GM23338 (cell line): ENCODE measurements at regions not wholly inside any gene's neighbourhood (a gene's known extent, or its start where the extent isn't known, plus 50 kb on each side); places are given as distances from the start of the nearest gene placed in this dataset.

Source experiments
- ATAC-seq: fragments of 200-7000 bp; cut with Tn5 transposase; 3 replicates; pipeline ENCODE4 v1.9.1; 2020
- DNase-seq: peaks from one replicate; pipeline ENCODE4 v3.0.0-alpha.2; 2015; ENCODE audit warnings: low spot score
- H2AFZ ChIP-seq: fragments of 200-600 bp; sonication (generic); 2 replicates; pipeline ENCODE4 v1.8.0; 2016; ENCODE audit warnings: antibody characterized with exemption, mild to moderate bottlenecking, moderate library complexity
- H3F3A ChIP-seq: fragments of 200-600 bp; sonication (generic); replicated peaks from 2 replicates; pipeline ENCODE4 v1.8.0; 2017; ENCODE audit warnings: antibody characterized with exemption, mixed run types, low read depth
- H3K27ac ChIP-seq: fragments of 200-600 bp; sonication (generic); 2 replicates; pipeline ENCODE4 v1.6.1; 2016; ENCODE audit warnings: low read depth
- H3K27me3 ChIP-seq: fragments of 200-600 bp; sonication (generic); 2 replicates; pipeline ENCODE4 v1.8.0; 2016; ENCODE audit warnings: mild to moderate bottlenecking, mixed run types, moderate library complexity; ENCODE audit not compliant: insufficient read depth
- H3K36me3 ChIP-seq: fragments of 200-600 bp; sonication (generic); 2 replicates; pipeline ENCODE4 v1.8.0; 2016; ENCODE audit warnings: mild to moderate bottlenecking; ENCODE audit not compliant: insufficient read depth
- H3K4me1 ChIP-seq: fragments of 200-600 bp; sonication (generic); 2 replicates; pipeline ENCODE4 v1.8.0; 2016; ENCODE audit warnings: mild to moderate bottlenecking, moderate library complexity; ENCODE audit not compliant: insufficient read depth
- H3K4me2 ChIP-seq: fragments of 200-600 bp; sonication (generic); 2 replicates; pipeline ENCODE4 v1.7.1; 2017; ENCODE audit warnings: mixed run types
- H3K4me3 ChIP-seq: fragments of 200-600 bp; sonication (generic); 2 replicates; pipeline ENCODE4 v1.6.1; 2016; ENCODE audit warnings: mixed run types
- H3K79me2 ChIP-seq: fragments of 200-600 bp; sonication (generic); replicated peaks from 2 replicates; pipeline ENCODE4 v1.8.0; 2017; ENCODE audit warnings: mild to moderate bottlenecking; ENCODE audit not compliant: insufficient read depth
- H3K9me2 ChIP-seq: fragments of 200-600 bp; sonication (generic); 2 replicates; pipeline ENCODE4 v1.8.0; 2017; ENCODE audit not compliant: insufficient read depth
- H4K20me1 ChIP-seq: fragments of 200-600 bp; sonication (generic); replicated peaks from 2 replicates; pipeline ENCODE4 v1.8.0; 2017; ENCODE audit warnings: mild to moderate bottlenecking; ENCODE audit not compliant: insufficient read depth
- H3K27ac Mint-ChIP-seq: 2 replicates; pipeline ENCODE4 v1.8.0; 2020; ENCODE audit warnings: inconsistent platforms, mild to moderate bottlenecking, moderate library complexity, mixed read lengths
- H3K27me3 Mint-ChIP-seq: 3 replicates; pipeline ENCODE4 v1.8.0; 2022; ENCODE audit warnings: low read depth, mild to moderate bottlenecking, moderate library complexity, mixed read lengths, inconsistent platforms; ENCODE audit not compliant: insufficient read depth, poor library complexity
- H3K36me3 Mint-ChIP-seq: 3 replicates; pipeline ENCODE4 v1.8.0; 2021; ENCODE audit warnings: low read depth, mild to moderate bottlenecking, inconsistent platforms, moderate library complexity, mixed read lengths
- H3K4me1 Mint-ChIP-seq: 3 replicates; pipeline ENCODE4 v1.8.0; 2020; ENCODE audit warnings: mild to moderate bottlenecking, inconsistent platforms, mixed read lengths
- H3K4me3 Mint-ChIP-seq: 3 replicates; pipeline ENCODE4 v1.8.0; 2021; ENCODE audit warnings: moderate library complexity, mild to moderate bottlenecking, inconsistent platforms, mixed read lengths
- H3K9me3 Mint-ChIP-seq: 3 replicates; pipeline ENCODE4 v1.8.0; 2020; ENCODE audit warnings: moderate library complexity, mild to moderate bottlenecking, inconsistent platforms, mixed read lengths
- EZH2phosphoT487 ChIP-seq: fragments of 200-600 bp; sonication (generic); IDR thresholded peaks from one replicate; pipeline ENCODE4 v1.8.1; 2018; ENCODE audit warnings: antibody characterized with exemption; ENCODE audit not compliant: unreplicated experiment
- JUNB ChIP-seq: IDR thresholded peaks from one replicate; pipeline ENCODE4 v1.6.1; 2016; ENCODE audit warnings: antibody characterized with exemption; ENCODE audit not compliant: unreplicated experiment
- NANOG ChIP-seq: IDR thresholded peaks from 2 replicates; pipeline ENCODE4 v1.6.1; 2016; ENCODE audit warnings: antibody characterized with exemption, borderline replicate concordance
- POLR2AphosphoS5 ChIP-seq: IDR thresholded peaks from 2 replicates; pipeline ENCODE4 v1.6.1; 2016; ENCODE audit warnings: antibody characterized with exemption, low read depth
- STAT1 ChIP-seq: IDR thresholded peaks from one replicate; pipeline ENCODE4 v1.6.1; 2016; ENCODE audit warnings: antibody characterized with exemption; ENCODE audit not compliant: unreplicated experiment
- ZNF114 ChIP-seq: fragments of 250-450 bp; sonication (Bioruptor Pico); IDR thresholded peaks from 2 replicates; pipeline ENCODE4 v1.5.0; 2020; ENCODE audit warnings: mild to moderate bottlenecking, moderate library complexity
- ZNF462 ChIP-seq: fragments of 250-450 bp; sonication (Bioruptor Pico); IDR thresholded peaks from 2 replicates; pipeline ENCODE4 v1.5.0; 2020; ENCODE audit warnings: mild to moderate bottlenecking, moderate library complexity

- H3K9me2 ChIP-seq, result no peaks in the 10 kb centered on the region
- Mint-ChIP-seq H3K4me1 (peaks cover 22% of the 10 kb centered on the region), H3K4me3 (no peak overlapping the region), H3K36me3 (no peaks in the 10 kb centered on the region), H3K27ac (no peak overlapping the region), H3K9me3 (peaks cover 3% of the 10 kb centered on the region; the same call in 2 of the 3 replicates), H3K27me3 (peaks cover 3% of the 10 kb centered on the region)
- H3K27ac ChIP-seq, result no peak overlapping the region
- no peaks in the 10 kb centered on the region for H3K27me3 ChIP-seq
- no peaks in the 10 kb centered on the region for H4K20me1 ChIP-seq
- H3K4me3 ChIP-seq, result no peak overlapping the region
- no peak for DNase-seq
- H3K4me2 ChIP-seq, result no peak overlapping the region
- no peak overlapping the region for H2AFZ ChIP-seq
- no peaks in the 10 kb centered on the region for H3K79me2 ChIP-seq
- H3F3A ChIP-seq, result no peaks in the 10 kb centered on the region
- no peak for ATAC-seq
- H3K4me1 ChIP-seq, result peaks cover 6% of the 10 kb centered on the region
- TF ChIP-seq POLR2AphosphoS5 (no peak), NANOG (no peak), JUNB (no peak), ZNF114 (CRISPR knock-in tag) (no peak), ZNF462 (CRISPR knock-in tag) (no peak)
- no peaks in the 10 kb centered on the region for H3K36me3 ChIP-seq
Observed at GRCh38 chr1:182304627-182305026, 87.0 kb downstream of the GLUL start.

GRCh38 chr1:182304218-182304617 is 87.4 kb downstream of the GLUL start:
- H2AFZ ChIP-seq, result 0 out of 2 replicates have a peak overlapping the region, but pooled peaks have one; percentile 56
- no peak overlapping the region for H3K27ac ChIP-seq
- no peaks in the 10 kb centered on the region for H3K36me3 ChIP-seq
- Mint-ChIP-seq H3K36me3 (no peaks in the 10 kb centered on the region), H3K4me1 (peaks cover 21% of the 10 kb centered on the region), H3K27ac (no peak overlapping the region), H3K4me3 (no peak overlapping the region), H3K9me3 (peaks cover 3% of the 10 kb centered on the region; the same call in 2 of the 3 replicates), H3K27me3 (peaks cover 2% of the 10 kb centered on the region)
- no peaks in the 10 kb centered on the region for H4K20me1 ChIP-seq
- peaks cover 4% of the 10 kb centered on the region for H3K4me1 ChIP-seq
- no peak overlapping the region for H3K4me3 ChIP-seq
- DNase-seq, result no peak
- no peaks in the 10 kb centered on the region for H3F3A ChIP-seq
- ATAC-seq, result no peak
- no peaks in the 10 kb centered on the region for H3K9me2 ChIP-seq
- no peaks in the 10 kb centered on the region for H3K79me2 ChIP-seq
- H3K27me3 ChIP-seq, result no peaks in the 10 kb centered on the region
- no peak overlapping the region for H3K4me2 ChIP-seq
- no peak for TF ChIP-seq ZNF462 (CRISPR knock-in tag)
- TF ChIP-seq STAT1, result no peak
- TF ChIP-seq POLR2AphosphoS5, result no peak
- TF ChIP-seq JUNB, result no peak
- no peak for TF ChIP-seq EZH2phosphoT487
